ENCODE measurements at regions not wholly inside any gene's neighbourhood (a gene's known extent, or its start where the extent isn't known, plus 50 kb on each side); places are given as distances from the start of the nearest gene placed in this dataset.

DNA sequence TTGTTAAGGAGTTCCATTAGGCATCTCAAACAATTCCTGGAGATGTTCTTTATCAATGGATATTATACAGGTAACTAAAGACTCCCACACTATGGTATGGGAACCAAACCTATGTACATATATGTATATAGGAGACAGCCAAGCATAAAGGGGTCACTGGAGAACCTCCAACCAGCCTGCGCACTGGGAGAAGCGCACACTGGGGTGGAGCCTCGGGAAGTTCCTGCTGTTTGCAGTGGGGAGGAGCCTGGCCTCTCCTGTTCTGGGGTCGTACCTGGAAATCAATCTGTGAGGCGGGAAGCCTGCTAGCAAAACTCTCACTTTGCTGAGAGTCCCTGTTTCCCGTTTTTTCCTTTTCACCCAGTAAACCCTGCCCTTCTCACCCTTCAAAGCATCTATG lies 83.1 kb upstream of the CREB1 start:
- no peaks in the 10 kb centered on the region for H4K20me1 ChIP-seq (ENCODE audit: insufficient read depth)
- ATAC-seq, result no peak
- intact Hi-C loops (cut with micrococcal nuclease), result no loop called here

More for the DNA sequence above, 83.1 kb upstream of the CREB1 start:
- Histone ChIP-seq H3K9ac (ENCODE audit: low read length) (no peak overlapping the region), H3K4me2 (ENCODE audit: low read length) (no peak overlapping the region), H3K4me3 (replicated peaks in 1 of 2; ENCODE audit: low read depth in 1 of 2, low read length in 2 of 2) (no peak overlapping the region), H3K36me3 (ENCODE audit: control insufficient read depth in 1 of 2, insufficient read depth in 2 of 2, low read length in 2 of 2) (no peaks in the 10 kb centered on the region), H2AFZ (ENCODE audit: low read depth, low read length, poor library complexity, severe bottlenecking) (no peak overlapping the region), H3K4me1 (ENCODE audit: control insufficient read depth in 1 of 2, insufficient read depth in 2 of 2, low read length in 2 of 2) (no peaks in the 10 kb centered on the region), H3K27me3 (ENCODE audit: insufficient read depth, low read length) (no peaks in the 10 kb centered on the region), H3K79me2 (ENCODE audit: insufficient read depth, low read length) (no peaks in the 10 kb centered on the region), H3K9me2 (ENCODE audit: insufficient read depth) (no peaks in the 10 kb centered on the region), H3K27ac (ENCODE audit: low read depth, low read length) (no peak overlapping the region), H3K9me3 (ENCODE audit: control insufficient read depth in 1 of 2, insufficient read depth in 1 of 2, low read depth in 1 of 2, low read length in 2 of 2) (no peaks in the 10 kb centered on the region)
- ChIA-PET CTCF (no interaction called here), RAD21 (ENCODE audit: low non-redundant PET in 1 of 2, low total read pairs in 2 of 2, uncharacterized antibody in 2 of 2, unreplicated experiment in 2 of 2) (no interaction called here), POLR2A (no interaction called here)
- TF ChIP-seq CTCF (IDR thresholded peaks at IDR 0.05 in 2 of 3, conservative IDR thresholded peaks at IDR 0.05 in 1 of 3; ENCODE audit: borderline replicate concordance in 1 of 3, insufficient read depth in 1 of 3, low read depth in 2 of 3, low read length in 2 of 3) (no peak), ATF3 (IDR thresholded peaks at IDR 0.05) (no peak)
- TF ChIP-seq, protein P1, sequence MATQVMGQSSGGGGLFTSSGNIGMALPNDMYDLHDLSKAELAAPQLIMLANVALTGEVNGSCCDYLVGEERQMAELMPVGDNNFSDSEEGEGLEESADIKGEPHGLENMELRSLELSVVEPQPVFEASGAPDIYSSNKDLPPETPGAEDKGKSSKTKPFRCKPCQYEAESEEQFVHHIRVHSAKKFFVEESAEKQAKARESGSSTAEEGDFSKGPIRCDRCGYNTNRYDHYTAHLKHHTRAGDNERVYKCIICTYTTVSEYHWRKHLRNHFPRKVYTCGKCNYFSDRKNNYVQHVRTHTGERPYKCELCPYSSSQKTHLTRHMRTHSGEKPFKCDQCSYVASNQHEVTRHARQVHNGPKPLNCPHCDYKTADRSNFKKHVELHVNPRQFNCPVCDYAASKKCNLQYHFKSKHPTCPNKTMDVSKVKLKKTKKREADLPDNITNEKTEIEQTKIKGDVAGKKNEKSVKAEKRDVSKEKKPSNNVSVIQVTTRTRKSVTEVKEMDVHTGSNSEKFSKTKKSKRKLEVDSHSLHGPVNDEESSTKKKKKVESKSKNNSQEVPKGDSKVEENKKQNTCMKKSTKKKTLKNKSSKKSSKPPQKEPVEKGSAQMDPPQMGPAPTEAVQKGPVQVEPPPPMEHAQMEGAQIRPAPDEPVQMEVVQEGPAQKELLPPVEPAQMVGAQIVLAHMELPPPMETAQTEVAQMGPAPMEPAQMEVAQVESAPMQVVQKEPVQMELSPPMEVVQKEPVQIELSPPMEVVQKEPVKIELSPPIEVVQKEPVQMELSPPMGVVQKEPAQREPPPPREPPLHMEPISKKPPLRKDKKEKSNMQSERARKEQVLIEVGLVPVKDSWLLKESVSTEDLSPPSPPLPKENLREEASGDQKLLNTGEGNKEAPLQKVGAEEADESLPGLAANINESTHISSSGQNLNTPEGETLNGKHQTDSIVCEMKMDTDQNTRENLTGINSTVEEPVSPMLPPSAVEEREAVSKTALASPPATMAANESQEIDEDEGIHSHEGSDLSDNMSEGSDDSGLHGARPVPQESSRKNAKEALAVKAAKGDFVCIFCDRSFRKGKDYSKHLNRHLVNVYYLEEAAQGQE (IDR thresholded peaks at IDR 0.05; ENCODE audit: low read depth), result no peak
- TF ChIP-seq, protein P2, sequence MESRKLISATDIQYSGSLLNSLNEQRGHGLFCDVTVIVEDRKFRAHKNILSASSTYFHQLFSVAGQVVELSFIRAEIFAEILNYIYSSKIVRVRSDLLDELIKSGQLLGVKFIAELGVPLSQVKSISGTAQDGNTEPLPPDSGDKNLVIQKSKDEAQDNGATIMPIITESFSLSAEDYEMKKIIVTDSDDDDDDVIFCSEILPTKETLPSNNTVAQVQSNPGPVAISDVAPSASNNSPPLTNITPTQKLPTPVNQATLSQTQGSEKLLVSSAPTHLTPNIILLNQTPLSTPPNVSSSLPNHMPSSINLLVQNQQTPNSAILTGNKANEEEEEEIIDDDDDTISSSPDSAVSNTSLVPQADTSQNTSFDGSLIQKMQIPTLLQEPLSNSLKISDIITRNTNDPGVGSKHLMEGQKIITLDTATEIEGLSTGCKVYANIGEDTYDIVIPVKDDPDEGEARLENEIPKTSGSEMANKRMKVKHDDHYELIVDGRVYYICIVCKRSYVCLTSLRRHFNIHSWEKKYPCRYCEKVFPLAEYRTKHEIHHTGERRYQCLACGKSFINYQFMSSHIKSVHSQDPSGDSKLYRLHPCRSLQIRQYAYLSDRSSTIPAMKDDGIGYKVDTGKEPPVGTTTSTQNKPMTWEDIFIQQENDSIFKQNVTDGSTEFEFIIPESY (IDR thresholded peaks at IDR 0.05; ENCODE audit: extremely low read depth, insufficient replicate concordance, low read length), result no peak
- BruUV-seq (replicated peaks), result no TSS peak
- no peak for DNase-seq (ENCODE audit: low read depth, low spot score)
